ENCODE measurements at regions not wholly inside any gene's neighbourhood (a gene's known extent, or its start where the extent isn't known, plus 50 kb on each side); places are given as distances from the start of the nearest gene placed in this dataset.

GRCh38 chr12:115519359-115519758 lies 758.1 kb downstream of the MED13L start:
- TF ChIP-seq REST (IDR thresholded peaks at IDR 0.05; ENCODE audit: low read depth) = no peak
- no peak for TF ChIP-seq MAX (IDR thresholded peaks at IDR 0.05)
- no peak for TF ChIP-seq CEBPB (IDR thresholded peaks at IDR 0.05)

GRCh38 chr12:115517913-115518312 lies 759.6 kb downstream of the MED13L start:
- TF ChIP-seq EGR1 (IDR thresholded peaks at IDR 0.05) = no peak
- no peak for TF ChIP-seq YY1 (IDR thresholded peaks at IDR 0.05; ENCODE audit: low read depth)
- TF ChIP-seq CREB1 (IDR thresholded peaks at IDR 0.05; ENCODE audit: low read depth) = no peak
- no peak for TF ChIP-seq EP300 (IDR thresholded peaks at IDR 0.05; ENCODE audit: borderline replicate concordance)
- no peak for TF ChIP-seq FOXM1 (IDR thresholded peaks at IDR 0.05; ENCODE audit: borderline replicate concordance, low read depth)
- TF ChIP-seq REST (IDR thresholded peaks at IDR 0.05; ENCODE audit: low read depth) = no peak
- no peak for TF ChIP-seq TEAD4 (IDR thresholded peaks at IDR 0.05)
- TF ChIP-seq ZBTB7A (IDR thresholded peaks at IDR 0.05; ENCODE audit: low read depth) = no peak
- no peak for TF ChIP-seq RAD21 (IDR thresholded peaks at IDR 0.05; ENCODE audit: low read depth)

- TF ChIP-seq TEAD4 (IDR thresholded peaks at IDR 0.05) (no peak), RAD21 (IDR thresholded peaks at IDR 0.05; ENCODE audit: low read depth) (no peak)
Measured at GRCh38 chr12:115511986-115512711, 765.3 kb downstream of the MED13L start.

- TF ChIP-seq NFIC (IDR thresholded peaks at IDR 0.05) (no peak), ZBTB7A (IDR thresholded peaks at IDR 0.05; ENCODE audit: low read depth) (no peak), CEBPB (IDR thresholded peaks at IDR 0.05) (no peak), TCF12 (IDR thresholded peaks at IDR 0.05; ENCODE audit: low read depth) (no peak), CREB1 (IDR thresholded peaks at IDR 0.05; ENCODE audit: low read depth) (no peak), FOXM1 (IDR thresholded peaks at IDR 0.05; ENCODE audit: borderline replicate concordance, low read depth) (no peak), EP300 (IDR thresholded peaks at IDR 0.05; ENCODE audit: borderline replicate concordance) (no peak), RAD21 (IDR thresholded peaks at IDR 0.05; ENCODE audit: low read depth) (no peak), EGR1 (IDR thresholded peaks at IDR 0.05) (no peak), TEAD4 (IDR thresholded peaks at IDR 0.05) (no peak), REST (IDR thresholded peaks at IDR 0.05; ENCODE audit: low read depth) (no peak), MAX (IDR thresholded peaks at IDR 0.05) (no peak), TAF1 (IDR thresholded peaks at IDR 0.05; ENCODE audit: low read depth) (no peak), USF1 (IDR thresholded peaks at IDR 0.05) (no peak), YY1 (IDR thresholded peaks at IDR 0.05; ENCODE audit: low read depth) (no peak)
Measured at GRCh38 chr12:115511305-115511704, 766.2 kb downstream of the MED13L start.

GRCh38 chr12:115508990-115509389 lies 768.5 kb downstream of the MED13L start:
- no peak for TF ChIP-seq EP300 (IDR thresholded peaks at IDR 0.05; ENCODE audit: borderline replicate concordance)
- no peak for TF ChIP-seq TCF12 (IDR thresholded peaks at IDR 0.05; ENCODE audit: low read depth)
- TF ChIP-seq REST (IDR thresholded peaks at IDR 0.05; ENCODE audit: low read depth) = no peak
- TF ChIP-seq RAD21 (IDR thresholded peaks at IDR 0.05; ENCODE audit: low read depth) = no peak
- no peak for TF ChIP-seq CREB1 (IDR thresholded peaks at IDR 0.05; ENCODE audit: low read depth)
- TF ChIP-seq TAF1 (IDR thresholded peaks at IDR 0.05; ENCODE audit: low read depth) = no peak
- TF ChIP-seq YY1 (IDR thresholded peaks at IDR 0.05; ENCODE audit: low read depth) = no peak
- TF ChIP-seq NFIC (IDR thresholded peaks at IDR 0.05) = no peak
- TF ChIP-seq FOXM1 (IDR thresholded peaks at IDR 0.05; ENCODE audit: borderline replicate concordance, low read depth) = no peak
- TF ChIP-seq USF1 (IDR thresholded peaks at IDR 0.05) = no peak
- TF ChIP-seq TEAD4 (IDR thresholded peaks at IDR 0.05) = no peak
- no peak for TF ChIP-seq CEBPB (IDR thresholded peaks at IDR 0.05)
- TF ChIP-seq EGR1 (IDR thresholded peaks at IDR 0.05) = no peak
- TF ChIP-seq MAX (IDR thresholded peaks at IDR 0.05) = no peak
- no peak for TF ChIP-seq ZBTB7A (IDR thresholded peaks at IDR 0.05; ENCODE audit: low read depth)
